ENCODE measurements at regions not wholly inside any gene's neighbourhood (a gene's known extent, or its start where the extent isn't known, plus 50 kb on each side); places are given as distances from the start of the nearest gene placed in this dataset.

DNA sequence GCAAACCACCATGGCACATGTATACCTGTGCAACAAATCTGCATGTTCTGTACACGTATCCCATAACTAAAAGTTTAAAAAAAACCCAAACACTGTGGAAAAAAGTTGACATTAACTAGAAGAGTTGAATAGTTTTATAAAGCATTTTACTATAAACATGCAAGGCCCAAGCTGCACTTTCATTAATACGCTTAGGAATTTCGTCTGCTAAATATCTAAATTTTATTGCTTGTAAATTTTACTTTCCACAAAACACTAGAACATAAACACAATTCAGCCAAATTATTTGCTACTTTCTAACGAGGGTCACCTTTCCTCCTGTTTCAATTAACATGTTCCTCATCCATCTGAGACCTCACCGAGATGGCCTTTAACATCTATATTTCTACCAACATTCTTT is 74.4 kb upstream of the MAN1A1 start:
- TF ChIP-seq POLR2A (IDR thresholded peaks at IDR 0.05; ENCODE audit: low read depth, low read length) (no peak), TAF1 (IDR thresholded peaks at IDR 0.05; ENCODE audit: borderline replicate concordance, low read depth, low read length) (no peak), POLR2AphosphoS5 (IDR thresholded peaks at IDR 0.05; ENCODE audit: low read depth, low read length) (no peak)
